ENCODE measurements at regions not wholly inside any gene's neighbourhood (a gene's known extent, or its start where the extent isn't known, plus 50 kb on each side); places are given as distances from the start of the nearest gene placed in this dataset.
A peak's percentile ranks its signal among the peaks of the same experiment; 100 is the strongest.

- DNase-seq: no peak
Measured at GRCh38 chr11:19365743-19366410, 125.1 kb upstream of the E2F8 start.

GRCh38 chr11:19359221-19360000 lies 118.7 kb upstream of the E2F8 start:
- DNase-seq: no peak

- DNase-seq: no peak
Measured at GRCh38 chr11:19357943-19358342, 117.2 kb upstream of the E2F8 start.

GRCh38 chr11:19355601-19356000 lies 114.9 kb upstream of the E2F8 start:
- no peak for DNase-seq

- no peak for DNase-seq
Measured at GRCh38 chr11:19353287-19353850, 112.6 kb upstream of the E2F8 start.

GRCh38 chr11:19352771-19353160 lies 112.0 kb upstream of the E2F8 start:
- DNase-seq: no peak

GRCh38 chr11:19352072-19352770 lies 111.5 kb upstream of the E2F8 start:
- DNase-seq: no peak

- DNase-seq: no peak
Measured at GRCh38 chr11:19351426-19351825, 110.7 kb upstream of the E2F8 start.

GRCh38 chr11:19350160-19350559 lies 109.4 kb upstream of the E2F8 start:
- DNase-seq: no peak

- DNase-seq: no peak
Measured at GRCh38 chr11:19349340-19350025, 108.7 kb upstream of the E2F8 start.

- DNase-seq: no peak
Measured at GRCh38 chr11:19347911-19348310, 107.2 kb upstream of the E2F8 start.

GRCh38 chr11:19345848-19346681 lies 105.3 kb upstream of the E2F8 start:
- peak; percentile 67 for DNase-seq

- peak; percentile 43 for DNase-seq
Measured at GRCh38 chr11:19345519-19345847, 104.7 kb upstream of the E2F8 start.

- peak; percentile 59 for DNase-seq
Measured at GRCh38 chr11:19344661-19345518, 104.1 kb upstream of the E2F8 start.

GRCh38 chr11:19342036-19342435 lies 101.3 kb upstream of the E2F8 start:
- DNase-seq: no peak

GRCh38 chr11:19338375-19338774 lies 97.6 kb upstream of the E2F8 start:
- no peak for DNase-seq

- DNase-seq: no peak
Measured at GRCh38 chr11:19337779-19338178, 97.0 kb upstream of the E2F8 start.

GRCh38 chr11:19336331-19336730 lies 95.6 kb upstream of the E2F8 start:
- no peak for DNase-seq

GRCh38 chr11:19332476-19332875 lies 91.7 kb upstream of the E2F8 start:
- DNase-seq: no peak

GRCh38 chr11:19330416-19330815 lies 89.7 kb upstream of the E2F8 start:
- no peak for DNase-seq

- no peak for DNase-seq
Measured at GRCh38 chr11:19329970-19330369, 89.2 kb upstream of the E2F8 start.

All from right kidney (tissue), 1 donor.